Gastroesophageal sphincter (tissue), 4 donors: ENCODE measurements at regions not wholly inside any gene's neighbourhood (a gene's known extent, or its start where the extent isn't known, plus 50 kb on each side); places are given as distances from the start of the nearest gene placed in this dataset.

Source experiments
- ATAC-seq: fragments of 150-250 bp; one replicate; pipeline ENCODE4 v1.9.1; 2016; ENCODE audit warnings: mild to moderate bottlenecking, moderate library complexity
- H3K27ac ChIP-seq, 4 donors: fragments of 200-600 bp; sonication (generic) in 3 of 4; 1 replicate in 3 of 4; 2 replicates in 1 of 4; pipeline ENCODE4 v1.5.1; 2016 to 2019
- H3K27me3 ChIP-seq: fragments of 200-600 bp; sonication (generic); one replicate; pipeline ENCODE4 v1.5.1; 2019
- H3K36me3 ChIP-seq, 2 donors: fragments of 200-600 bp; sonication (generic); one replicate each; pipeline ENCODE4 v1.5.1; 2019; ENCODE audit warnings: control low read depth in 1 of 2
- H3K4me1 ChIP-seq, 3 donors: fragments of 200-600 bp; sonication (generic); 1 replicate in 2 of 3; 2 replicates in 1 of 3; pipeline ENCODE4 v1.5.1; 2016 to 2019; ENCODE audit warnings: control low read depth in 2 of 3
- H3K4me3 ChIP-seq, 2 donors: fragments of 200-600 bp; sonication (generic); one replicate each; pipeline ENCODE4 v1.5.1; 2019; ENCODE audit warnings: mild to moderate bottlenecking in 1 of 2, moderate library complexity in 1 of 2
- H3K9me3 ChIP-seq, 3 donors: fragments of 200-600 bp; sonication (generic); one replicate each; pipeline ENCODE4 v1.5.1; 2017 to 2019; ENCODE audit warnings: control low read depth in 2 of 3
- CTCF ChIP-seq, 4 experiments: fragments of 200-600 bp in 2 of 4; fragments of 450-650 bp in 2 of 4; sonication (generic) in 1 of 4; IDR thresholded peaks; one replicate each; pipeline ENCODE4 v1.5.1; 2017 to 2019; ENCODE audit warnings: antibody characterized with exemption in 4 of 4, mild to moderate bottlenecking in 2 of 4, moderate library complexity in 2 of 4
- EP300 ChIP-seq: sonication (generic); formaldehyde crosslinking; IDR thresholded peaks from one replicate; pipeline ENCODE4 v1.6.1; 2017; ENCODE audit warnings: antibody characterized with exemption, mild to moderate bottlenecking
- POLR2A ChIP-seq, 2 donors: fragments of 450-650 bp; IDR thresholded peaks; one replicate each; pipeline ENCODE4 v1.6.1; 2017; ENCODE audit warnings: antibody characterized with exemption in 2 of 2, mild to moderate bottlenecking in 2 of 2, moderate library complexity in 1 of 2
- POLR2AphosphoS5 ChIP-seq: sonication (generic); formaldehyde crosslinking; IDR thresholded peaks from one replicate; pipeline ENCODE4 v1.6.1; 2017; ENCODE audit warnings: antibody characterized with exemption
- WGBS, 2 donors: methylation state at CpG; one replicate each; pipeline ENCODE4 v1.1.5; 2018; ENCODE audit warnings: low coverage in 1 of 2; 5-methylcytosine and 5-hydroxymethylcytosine counted together

- WGBS, 2 donors: 50 to 65% methylated on average over 1 to 3 of the region's 12 CpGs
- Histone ChIP-seq H3K9me3 (no peaks in the 10 kb centered on the region), H3K27ac (no peak overlapping the region), H3K4me1 (no peaks in the 10 kb centered on the region), H3K27me3 (peaks cover 6% of the 10 kb centered on the region), H3K4me3 (no peak overlapping the region), H3K36me3 (no peaks in the 10 kb centered on the region)
- no peak for TF ChIP-seq EP300
- no peak for TF ChIP-seq POLR2AphosphoS5
- TF ChIP-seq POLR2A (IDR thresholded peaks at IDR 0.05): no peak
- no peak for TF ChIP-seq CTCF (IDR thresholded peaks at IDR 0.05)
- ATAC-seq: no peak
Observed at GRCh38 chr2:523698-524270, 153.4 kb downstream of the TMEM18 start.

- ATAC-seq: no peak
- Histone ChIP-seq H3K36me3 (no peaks in the 10 kb centered on the region), H3K4me1 (no peaks in the 10 kb centered on the region), H3K27me3 (peaks cover 6% of the 10 kb centered on the region), H3K9me3 (no peaks in the 10 kb centered on the region), H3K27ac (no peak overlapping the region), H3K4me3 (no peak overlapping the region)
- no peak for TF ChIP-seq EP300
- TF ChIP-seq POLR2A (IDR thresholded peaks at IDR 0.05): no peak
- TF ChIP-seq CTCF (IDR thresholded peaks at IDR 0.05): no peak
- TF ChIP-seq POLR2AphosphoS5: no peak
- 91% methylated on average over 9 of the region's 9 CpGs; no CpG with 5 or more reads in 1 of the 2 donors for WGBS, 2 donors
Observed at GRCh38 chr2:522776-523175, 154.4 kb downstream of the TMEM18 start.

- no peaks in the 10 kb centered on the region for H3K4me1 ChIP-seq
- no peaks in the 10 kb centered on the region for H3K9me3 ChIP-seq
- peaks cover 6% of the 10 kb centered on the region for H3K27me3 ChIP-seq
- no peaks in the 10 kb centered on the region for H3K36me3 ChIP-seq
- no peak overlapping the region for H3K4me3 ChIP-seq
- WGBS, 2 donors: 59 to 95% methylated on average over 3 to 29 of the region's 31 CpGs
- no peak overlapping the region for H3K27ac ChIP-seq
- no peak for TF ChIP-seq EP300
- TF ChIP-seq POLR2AphosphoS5: no peak
- no peak for TF ChIP-seq CTCF (IDR thresholded peaks at IDR 0.05)
- no peak for ATAC-seq
Observed at GRCh38 chr2:521853-522530, 155.2 kb downstream of the TMEM18 start.

GRCh38 chr2:520663-521340, 156.4 kb downstream of the TMEM18 start:
- Histone ChIP-seq H3K27ac (no peak overlapping the region), H3K36me3 (no peaks in the 10 kb centered on the region), H3K9me3 (no peaks in the 10 kb centered on the region), H3K4me1 (no peaks in the 10 kb centered on the region), H3K27me3 (peaks cover 5% of the 10 kb centered on the region), H3K4me3 (no peak overlapping the region)
- TF ChIP-seq CTCF (IDR thresholded peaks at IDR 0.05) (no peak), EP300 (no peak), POLR2A (IDR thresholded peaks at IDR 0.05) (no peak), POLR2AphosphoS5 (no peak)
- 75 to 85% methylated on average over 7 to 11 of the region's 11 CpGs for WGBS, 2 donors
- ATAC-seq: no peak

GRCh38 chr2:516944-517343, 160.3 kb downstream of the TMEM18 start:
- Histone ChIP-seq H3K27me3 (no peaks in the 10 kb centered on the region), H3K4me1 (no peaks in the 10 kb centered on the region), H3K4me3 (no peak overlapping the region), H3K27ac (no peak overlapping the region), H3K9me3 (no peaks in the 10 kb centered on the region), H3K36me3 (no peaks in the 10 kb centered on the region)
- no peak for ATAC-seq
- 73 to 80% methylated on average over 5 of the region's 5 CpGs for WGBS, 2 donors
- TF ChIP-seq POLR2A (IDR thresholded peaks at IDR 0.05): no peak
